GM18868 (cell line): ENCODE measurements at regions not wholly inside any gene's neighbourhood (a gene's known extent, or its start where the extent isn't known, plus 50 kb on each side); places are given as distances from the start of the nearest gene placed in this dataset.

Source experiments
- ATAC-seq: cut with Tn5 transposase; IDR thresholded peaks from one replicate; pipeline ENCODE4 v1.9.1; 2021; ENCODE audit warnings: mild to moderate bottlenecking, moderate library complexity; ENCODE audit not compliant: unreplicated experiment

DNA sequence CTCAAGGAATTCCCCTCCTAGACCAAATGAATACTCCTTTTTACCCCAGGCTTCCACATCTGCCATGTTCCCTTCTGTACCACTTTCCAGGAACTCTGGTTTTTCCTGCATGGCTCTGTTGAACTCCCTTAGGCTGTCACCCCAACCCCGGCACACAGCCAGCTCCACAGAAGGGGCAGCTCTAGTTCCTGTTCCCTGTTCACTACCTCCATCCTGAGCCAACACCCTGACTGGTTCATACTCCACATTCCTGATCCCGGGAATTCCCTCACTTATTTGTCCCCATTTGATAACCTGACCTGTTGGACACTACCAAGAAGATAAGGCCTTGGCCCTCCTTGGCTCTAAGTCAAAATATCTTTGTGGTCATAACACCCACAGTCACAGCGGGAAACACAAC lies 280.9 kb upstream of the RAB6C start:
- no peak for ATAC-seq

DNA sequence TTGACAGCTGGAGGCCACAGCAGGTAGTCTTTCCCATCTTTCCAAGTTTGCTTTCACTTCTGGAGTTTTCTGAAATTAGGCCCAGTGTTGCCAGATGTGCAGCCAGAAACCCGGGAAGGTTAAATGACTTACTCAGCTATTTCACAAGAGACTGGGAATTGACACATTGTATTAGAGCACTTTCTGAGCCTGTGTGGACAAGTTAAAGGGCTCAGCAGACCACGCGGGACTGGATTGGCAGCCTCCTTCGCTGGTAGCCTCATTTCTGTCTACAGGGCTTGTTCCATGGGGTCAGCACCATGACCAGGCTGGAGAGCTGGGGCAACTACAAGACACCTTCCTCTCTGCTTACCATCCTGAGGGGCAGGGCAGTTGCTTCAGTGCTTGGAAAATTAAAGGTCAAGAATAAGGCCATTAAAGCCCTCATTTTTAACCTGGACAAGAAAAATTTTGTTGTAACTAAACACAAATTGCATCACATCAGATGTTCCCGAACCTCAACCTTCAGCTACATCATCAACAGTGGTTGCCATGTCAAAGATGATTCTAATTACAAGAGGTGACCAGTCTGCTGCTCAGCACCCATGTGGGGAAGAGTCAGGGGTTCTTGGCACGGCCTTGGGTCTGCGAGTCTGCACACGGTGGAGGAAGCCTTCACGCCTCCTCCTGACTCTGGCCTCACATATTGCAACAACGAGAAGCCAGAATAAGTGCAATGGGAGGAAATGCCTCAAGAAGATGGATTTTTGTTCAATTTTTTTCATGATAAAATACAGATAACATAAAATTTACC lies 279.5 kb upstream of the RAB6C start:
- no peak for ATAC-seq

DNA sequence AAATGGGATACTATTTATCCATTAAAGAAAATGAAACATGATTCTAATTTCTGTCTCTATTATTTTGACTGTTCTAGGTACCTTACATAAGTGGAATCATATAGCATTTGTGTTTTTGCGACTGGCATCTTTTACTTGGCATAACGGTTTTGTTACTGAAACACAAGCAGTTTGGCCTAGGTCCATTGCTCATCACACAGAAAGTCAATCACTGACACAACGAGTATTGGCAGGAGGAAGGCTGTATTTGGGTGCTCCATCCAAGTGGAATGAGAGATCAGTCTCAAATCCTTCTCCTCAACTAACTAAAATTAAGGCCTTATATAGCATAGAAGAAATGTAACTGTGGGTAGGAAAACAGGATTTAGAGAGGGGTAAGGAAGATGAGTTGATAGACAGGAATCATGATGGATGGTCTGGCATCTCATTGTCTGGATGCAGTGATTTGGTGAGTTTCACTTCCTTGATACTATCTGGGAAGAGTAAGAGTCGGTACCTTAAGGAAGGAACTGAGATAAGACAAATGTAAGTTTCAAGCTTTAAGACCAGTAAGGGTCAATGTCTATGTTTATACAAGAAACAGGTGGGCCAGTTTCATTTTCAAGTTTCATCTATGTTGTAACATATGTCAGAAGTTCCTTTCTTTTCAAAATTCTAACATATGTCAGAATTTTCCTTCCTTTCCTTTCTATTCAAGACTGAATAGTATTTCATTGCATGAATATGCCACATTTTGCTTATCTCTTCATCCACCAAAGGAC lies 276.9 kb upstream of the RAB6C start:
- no peak for ATAC-seq

DNA sequence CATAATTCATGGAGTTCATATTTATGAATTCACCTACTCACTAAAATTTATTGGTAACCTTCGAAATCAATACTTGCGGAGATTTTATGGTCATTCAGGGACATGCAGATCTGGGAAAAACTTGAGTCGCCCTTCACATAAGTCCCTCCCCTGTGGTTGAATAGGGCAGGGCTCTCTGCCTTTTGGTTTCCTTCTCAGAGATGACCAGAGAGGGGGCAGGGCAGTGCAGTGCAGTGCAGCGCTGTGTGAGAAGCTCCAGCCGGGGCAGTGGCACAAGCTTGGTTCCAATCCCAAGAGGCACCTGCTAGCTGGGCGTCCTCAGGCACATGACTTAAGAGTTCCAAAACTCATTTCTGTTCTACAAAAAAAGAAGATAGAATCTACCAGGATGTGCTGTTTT lies 274.4 kb upstream of the RAB6C start:
- ATAC-seq, result no peak

DNA sequence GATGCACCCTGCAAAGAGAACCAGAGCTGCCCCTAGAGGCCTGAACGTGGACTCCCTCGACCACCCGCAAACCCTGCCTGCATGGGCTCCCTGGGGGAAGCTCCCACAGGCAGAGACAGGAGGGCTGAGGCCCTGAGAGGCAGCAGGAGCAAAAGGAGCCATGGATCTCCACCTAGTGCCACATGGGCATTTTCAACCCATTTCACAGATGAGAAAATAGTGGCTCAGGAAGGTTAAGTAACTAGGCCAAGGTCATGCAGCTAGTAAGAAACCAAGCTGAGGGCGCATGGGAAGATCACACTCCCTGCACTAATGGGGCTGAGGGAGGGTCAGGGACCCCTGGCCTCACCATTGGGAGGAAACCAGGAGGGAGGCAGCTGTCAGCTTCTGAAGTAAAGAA lies 271.7 kb upstream of the RAB6C start:
- no peak for ATAC-seq

DNA sequence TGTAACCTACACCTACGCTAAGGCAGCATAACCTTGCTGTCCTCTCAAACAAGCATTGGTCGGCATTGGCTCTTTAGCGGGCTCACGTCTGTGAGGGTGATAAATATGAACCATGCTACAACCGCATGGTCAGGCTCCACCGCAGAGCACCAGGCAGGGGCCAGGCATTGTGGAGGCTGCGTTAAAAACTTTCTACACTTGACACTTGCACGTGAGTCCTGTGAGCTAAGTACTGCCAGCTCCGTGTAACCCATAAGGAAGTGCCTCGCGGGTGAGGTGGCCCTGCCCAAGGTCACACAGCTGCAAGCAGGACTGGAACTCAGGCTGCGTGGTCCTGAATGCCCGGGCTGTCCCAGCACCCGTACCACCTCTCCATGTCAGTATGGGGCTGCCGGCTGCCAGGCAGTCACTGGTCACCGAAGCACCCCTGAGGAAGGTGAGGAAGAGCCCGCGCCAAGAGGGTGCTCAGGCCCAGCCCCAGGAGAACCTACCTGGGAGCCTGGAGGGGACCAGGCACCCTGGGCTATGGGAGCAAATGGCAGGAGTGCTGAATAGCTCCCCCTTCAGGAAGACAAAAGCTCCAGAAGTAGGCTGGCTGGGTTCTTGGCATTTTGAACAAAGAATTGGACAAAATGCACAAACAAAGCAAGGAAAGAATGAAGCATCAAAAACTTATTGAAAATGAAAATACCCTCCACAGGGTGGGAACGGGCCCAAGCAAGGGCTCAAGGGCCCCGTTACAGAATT lies 271.1 kb upstream of the RAB6C start:
- ATAC-seq, result no peak

DNA sequence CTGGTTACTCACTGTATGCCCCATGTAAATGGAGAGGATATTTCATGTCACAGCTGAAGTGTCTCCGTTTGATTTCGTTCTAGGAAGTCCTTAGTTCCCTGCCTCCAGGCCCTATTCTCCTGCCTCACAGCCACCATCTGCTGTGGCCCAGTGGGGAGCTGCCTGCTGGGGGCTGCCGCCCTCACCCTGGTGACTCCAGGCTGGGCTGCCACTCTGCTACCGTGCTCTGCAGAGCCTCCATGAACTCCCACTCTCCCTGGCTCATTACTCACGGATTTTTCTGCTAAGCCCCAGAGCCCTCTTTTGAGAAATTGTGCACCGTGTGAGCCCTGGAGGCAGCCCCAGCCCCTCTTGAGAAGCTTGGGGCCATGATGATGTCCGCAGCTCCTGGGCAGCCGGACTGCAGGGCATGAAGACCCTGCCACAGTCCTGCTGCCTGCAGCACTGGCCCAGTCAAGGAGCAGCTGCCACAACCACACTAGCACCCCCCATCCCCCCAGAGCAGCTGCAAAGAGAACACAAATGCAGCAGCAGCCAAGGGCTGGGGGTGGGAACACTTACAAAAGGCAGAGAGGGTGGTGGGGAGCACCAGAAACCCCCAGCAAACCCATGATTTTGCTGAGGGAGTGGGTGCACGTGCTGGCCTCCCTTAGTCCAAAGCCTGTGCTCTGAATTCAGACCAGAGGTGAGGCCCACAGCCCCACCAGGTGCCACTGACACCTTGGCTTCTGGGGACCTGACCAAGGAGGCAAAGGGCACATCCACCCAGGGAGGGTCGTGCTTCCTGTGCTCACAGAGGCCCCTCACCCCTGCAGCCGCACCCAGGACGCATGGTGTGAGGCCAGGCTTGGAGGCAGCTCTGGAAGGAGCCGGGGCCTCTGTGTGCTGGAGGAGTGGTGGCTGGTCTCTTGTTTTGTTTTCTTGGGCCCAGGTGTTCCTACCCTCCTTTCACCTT lies 270.2 kb upstream of the RAB6C start:
- no peak for ATAC-seq

DNA sequence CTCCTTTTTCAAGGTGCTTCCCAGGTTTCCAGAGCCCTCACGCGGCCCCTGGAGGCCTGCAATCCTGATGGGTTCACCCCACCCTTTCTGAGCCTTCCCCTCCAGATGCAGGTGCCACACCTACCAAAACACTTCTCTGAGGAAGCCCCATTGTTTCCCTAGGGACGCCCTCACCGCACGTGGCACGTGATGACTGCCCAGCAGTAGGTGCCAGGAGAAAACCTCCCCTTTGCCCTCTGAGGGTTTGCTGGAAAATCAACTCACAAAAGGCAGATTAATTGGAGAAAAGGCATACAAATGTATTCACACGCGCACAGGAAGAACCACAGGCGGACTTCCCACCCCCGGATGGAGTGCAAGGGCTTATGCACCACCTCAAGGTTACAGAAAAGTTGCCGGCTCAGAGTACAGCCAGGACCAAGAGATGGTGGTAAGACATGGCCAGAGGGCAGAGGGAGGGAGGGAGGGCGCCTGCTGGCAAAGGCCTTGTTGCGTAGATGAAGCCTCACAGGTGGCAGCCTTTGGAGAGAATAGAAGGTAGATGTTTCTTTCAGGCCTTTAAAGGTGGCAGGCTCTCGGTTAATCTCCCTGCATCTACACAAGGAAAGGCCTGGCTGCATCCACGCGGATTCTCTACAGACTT lies 269.4 kb upstream of the RAB6C start:
- no peak for ATAC-seq

DNA sequence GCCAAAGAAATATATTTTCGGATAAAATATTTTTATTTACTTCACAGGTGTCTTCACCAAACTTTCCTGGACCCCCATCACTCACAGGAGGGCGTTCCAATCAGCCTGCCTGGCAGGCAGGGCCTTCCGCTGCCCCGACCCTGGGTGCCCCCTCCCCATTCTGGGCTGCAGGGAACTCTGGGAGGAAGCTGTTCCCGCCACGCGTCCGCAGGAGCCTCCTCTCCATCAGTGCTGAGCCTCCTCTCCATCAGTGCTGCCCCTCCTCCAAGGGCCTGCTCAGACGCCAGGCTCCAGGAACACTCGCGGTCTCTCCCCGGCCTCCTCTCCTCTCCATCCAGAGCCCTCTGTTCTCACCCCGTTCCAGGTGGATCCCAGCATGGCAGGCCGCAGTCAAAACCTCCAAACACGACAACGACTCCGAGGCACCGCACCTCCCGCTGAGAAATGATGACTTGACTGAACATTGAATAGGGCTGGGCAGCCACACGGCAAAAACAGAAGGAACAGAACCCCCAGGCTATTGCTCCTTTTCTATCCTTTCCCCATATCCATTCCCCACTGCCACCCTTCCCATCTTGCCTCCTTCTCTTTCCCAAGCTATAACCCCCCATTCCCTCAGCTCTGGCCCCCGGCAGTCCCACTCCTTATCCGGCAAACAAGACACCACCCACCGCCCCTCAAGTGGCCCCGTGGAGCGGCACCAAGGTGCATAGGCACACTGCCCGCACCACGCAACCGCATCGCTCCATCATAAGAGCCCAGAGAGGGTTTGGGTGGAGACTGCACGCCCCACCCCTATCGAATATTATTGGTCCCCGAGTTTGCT lies 268.6 kb upstream of the RAB6C start:
- no peak for ATAC-seq

DNA sequence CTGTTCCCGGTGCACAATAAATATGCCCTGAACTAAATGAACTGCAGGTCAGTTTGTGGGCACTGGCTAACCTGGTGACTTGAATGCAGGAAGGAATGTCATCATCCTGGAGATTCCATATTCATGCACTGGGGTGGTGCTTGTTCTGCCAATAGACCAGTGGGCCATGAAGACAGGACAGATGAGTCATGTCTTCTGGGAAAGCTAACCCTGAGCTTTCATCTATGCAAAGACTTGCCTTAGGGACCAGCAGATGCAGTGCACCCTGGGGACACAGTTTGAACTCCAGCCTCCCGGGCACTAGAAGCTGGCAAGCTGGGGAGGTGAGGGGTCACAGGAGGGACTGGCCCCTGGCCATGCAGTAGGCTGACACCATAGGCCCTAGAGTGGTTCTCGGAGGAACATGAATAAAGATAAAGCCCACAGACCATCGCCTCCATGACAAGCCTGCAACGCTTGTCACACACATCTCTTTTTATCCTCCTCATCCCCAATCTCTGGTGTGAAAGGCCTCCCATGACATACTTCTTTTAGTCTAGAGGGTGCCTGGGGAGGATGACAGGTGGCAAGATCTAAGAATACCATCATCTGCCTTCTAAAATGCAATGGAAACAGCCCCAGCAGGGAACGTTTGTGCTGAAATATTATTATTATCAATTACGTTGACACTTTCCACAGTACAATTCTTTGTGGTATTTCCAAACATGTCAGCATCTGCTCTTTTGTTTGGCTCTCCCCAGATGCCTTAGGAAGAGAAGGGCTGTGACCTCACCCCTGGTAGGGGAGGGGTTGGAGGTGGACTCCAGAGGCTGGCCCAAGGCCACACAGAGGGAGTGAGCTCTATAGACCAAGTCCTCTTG lies 267.4 kb upstream of the RAB6C start:
- ATAC-seq, result no peak

DNA sequence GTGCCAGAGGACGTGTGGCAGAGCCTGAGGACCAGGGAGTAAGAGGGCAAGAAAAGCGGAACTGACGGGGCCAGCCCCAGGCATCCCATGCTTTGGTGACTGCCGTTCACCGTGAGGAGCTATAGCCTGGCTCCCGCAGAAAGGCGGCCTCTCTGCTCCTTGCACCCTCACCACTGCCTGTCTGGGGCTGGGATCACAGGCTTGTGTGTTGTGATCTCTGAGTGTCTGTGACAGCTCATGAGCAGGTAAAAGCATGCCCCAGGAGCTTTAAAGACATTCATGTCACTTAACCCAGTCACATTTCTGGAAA lies 266.8 kb upstream of the RAB6C start:
- ATAC-seq, result no peak

DNA sequence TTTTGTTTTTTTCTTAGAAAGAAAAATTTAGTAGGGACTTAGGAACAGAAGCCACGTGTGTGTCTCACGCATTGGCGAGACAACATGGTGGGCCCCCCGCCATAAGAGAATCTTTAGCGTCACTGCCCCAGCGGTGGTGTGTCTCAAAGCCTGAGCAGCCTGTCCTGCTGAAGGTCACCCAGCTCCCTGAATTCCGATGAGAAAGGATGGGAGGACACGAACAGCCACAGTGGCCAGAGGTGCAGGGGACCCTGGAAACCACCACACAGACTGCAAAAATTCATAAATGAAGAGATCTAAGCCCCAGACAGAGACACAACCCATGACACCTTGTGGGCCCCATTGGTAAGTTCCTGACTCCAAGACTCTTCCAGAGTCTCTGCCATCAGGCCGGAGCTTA lies 266.1 kb upstream of the RAB6C start:
- no peak for ATAC-seq

DNA sequence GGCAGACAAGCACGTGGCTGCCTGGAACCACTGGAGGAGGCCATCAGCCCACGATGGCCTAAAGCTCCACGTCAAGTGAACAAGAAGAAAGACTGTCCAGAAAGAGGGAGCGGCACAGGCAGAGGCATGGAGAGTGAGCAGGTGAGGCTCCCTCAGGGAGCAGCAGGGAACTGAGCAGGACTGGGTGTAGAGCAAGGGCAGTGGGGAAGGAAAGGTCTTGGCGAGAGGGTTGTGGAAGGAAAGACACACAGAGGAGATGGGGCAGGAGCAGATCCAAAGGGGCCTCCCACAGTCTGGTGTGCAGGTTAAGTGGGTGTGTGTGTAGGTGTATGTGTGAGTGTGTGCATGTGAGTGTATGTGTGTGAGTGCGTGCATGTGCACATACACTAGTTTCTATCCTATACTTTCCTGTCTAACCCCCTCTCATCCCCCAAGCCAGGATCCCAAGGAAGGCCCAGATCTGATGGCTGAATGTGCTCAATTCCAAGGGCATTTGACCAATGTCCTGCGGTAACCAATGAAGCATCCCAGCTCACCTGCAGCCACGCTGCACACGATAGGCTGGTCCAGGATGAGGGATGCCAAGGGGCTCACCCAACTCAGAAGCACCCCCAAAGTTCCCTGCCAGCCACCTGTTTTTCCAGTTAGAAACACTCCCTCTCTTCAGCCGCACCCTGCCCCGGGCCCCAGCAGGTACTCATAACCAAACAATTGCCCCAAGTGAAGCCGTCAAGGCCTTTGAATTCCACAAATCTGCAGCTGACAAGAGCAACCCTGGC lies 262.5 kb upstream of the RAB6C start:
- no peak for ATAC-seq

DNA sequence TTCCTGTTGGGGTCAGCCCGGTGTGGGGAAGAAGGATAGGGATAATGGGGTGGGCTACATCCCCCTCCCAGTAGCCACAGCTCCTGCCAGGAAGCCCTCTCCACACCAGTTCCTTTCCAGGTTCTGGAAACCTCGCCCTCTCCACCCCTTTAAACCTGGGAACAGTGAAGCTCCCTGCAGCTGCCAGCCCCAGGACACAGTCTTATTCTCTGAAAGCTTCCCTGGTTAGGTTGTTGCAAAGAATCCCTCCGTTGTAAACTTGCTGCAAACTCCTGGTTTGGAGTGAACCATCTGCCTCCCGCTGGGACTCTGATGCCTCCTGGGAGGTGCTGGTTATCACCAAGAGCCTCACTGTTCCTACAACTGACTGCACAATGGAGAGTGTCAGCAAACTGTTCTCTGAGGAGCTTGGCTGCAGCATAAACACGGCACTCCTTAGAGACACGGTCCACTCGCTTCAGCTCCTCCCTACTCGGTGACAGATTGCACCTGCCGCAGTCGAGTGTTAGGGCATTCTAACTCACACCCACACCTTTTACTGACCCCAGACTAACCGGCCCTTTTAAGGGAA lies 261.8 kb upstream of the RAB6C start:
- ATAC-seq, result no peak

DNA sequence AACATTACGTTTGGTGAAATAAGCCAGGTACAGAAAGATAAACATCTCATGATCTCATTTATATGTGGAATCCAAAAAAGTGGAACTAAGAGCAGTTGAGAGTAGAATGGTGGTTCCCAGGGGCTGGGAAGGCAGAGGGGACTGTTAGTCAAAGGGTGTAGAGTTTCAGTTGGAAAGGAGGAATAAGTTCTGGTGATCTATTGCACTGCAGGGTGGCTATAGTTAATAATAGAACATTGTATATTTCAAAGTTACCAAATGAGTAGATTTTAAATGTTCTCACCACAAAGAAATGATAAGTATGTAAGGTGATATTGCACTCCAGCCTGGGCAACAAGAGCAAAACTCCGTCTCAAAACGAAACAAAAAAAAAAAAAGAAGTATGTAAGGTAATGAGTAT lies 260.1 kb upstream of the RAB6C start:
- no peak for ATAC-seq

DNA sequence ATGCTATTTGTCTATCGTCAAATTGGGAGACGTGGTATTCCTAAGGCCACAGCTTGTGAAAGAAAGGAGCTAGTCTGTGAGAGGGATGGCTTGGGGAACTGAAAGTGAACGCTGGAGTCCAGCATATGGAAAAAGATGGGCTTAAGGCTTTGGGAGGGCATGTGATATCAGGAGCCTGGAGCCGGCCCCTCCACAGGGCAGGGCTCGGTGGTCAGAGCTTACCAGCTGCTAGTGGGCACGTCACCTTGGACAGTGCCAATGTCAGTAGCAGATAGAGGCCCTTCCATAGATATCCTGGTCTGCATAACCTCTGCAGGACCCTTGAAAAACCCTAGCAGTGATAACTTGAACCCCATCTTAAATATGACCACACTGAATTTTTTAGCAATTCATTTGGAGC lies 259.1 kb upstream of the RAB6C start:
- no peak for ATAC-seq

DNA sequence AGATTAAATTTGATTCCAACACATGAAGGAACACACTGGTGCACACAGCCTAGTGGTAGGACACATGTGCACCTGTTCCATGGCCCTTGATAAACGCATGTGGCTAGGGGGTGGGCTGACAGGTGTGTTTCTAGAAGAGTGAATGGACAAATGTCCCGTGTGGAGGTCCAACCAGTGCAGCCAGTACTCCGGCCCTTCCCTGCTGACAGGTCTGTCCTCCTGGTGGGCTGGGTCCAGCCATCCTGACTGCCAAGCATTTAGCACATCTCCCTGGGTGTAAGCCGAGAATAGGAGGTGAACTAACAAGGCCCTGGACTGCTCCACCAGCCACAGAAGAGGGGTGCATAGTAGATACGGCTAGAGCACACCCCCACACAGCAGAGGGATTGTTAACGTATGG lies 258.7 kb upstream of the RAB6C start:
- ATAC-seq, result no peak
